HL-60 (cell line): ENCODE measurements at regions not wholly inside any gene's neighbourhood (a gene's known extent, or its start where the extent isn't known, plus 50 kb on each side); places are given as distances from the start of the nearest gene placed in this dataset.
"Not testable (repeated sequence)": the region's sequence is repeated elsewhere in the genome, so short reads cannot be mapped to it uniquely, and the experiment has no call there.

Experiments
- DNase-seq, 2 experiments: peaks; one replicate each; pipeline ENCODE4 v3.0.0-alpha.2; 2010 to 2020; ENCODE audit warnings: low read depth in 1 of 2, low spot score in 1 of 2
- H3K27ac ChIP-seq: fragments of 250-450 bp; sonication (Bioruptor Pico); replicated peaks from 2 replicates; pipeline ENCODE4 v1.5.1; 2020; ENCODE audit warnings: mild to moderate bottlenecking, moderate library complexity
- H3K27me3 ChIP-seq: fragments of 250-450 bp; sonication (Bioruptor Pico); 2 replicates; pipeline ENCODE4 v1.5.1; 2021; ENCODE audit warnings: mild to moderate bottlenecking, moderate library complexity; ENCODE audit not compliant: insufficient read depth, poor library complexity, severe bottlenecking
- H3K4me3 ChIP-seq: replicated peaks from 2 replicates; pipeline ENCODE4 v1.5.1; 2011; ENCODE audit warnings: mild to moderate bottlenecking, control low read depth, low read length; ENCODE audit not compliant: insufficient read depth
- CTCF ChIP-seq: IDR thresholded peaks from one replicate; pipeline ENCODE4 v1.5.1; 2011; ENCODE audit warnings: low read length, control low read depth, inconsistent platforms; ENCODE audit not compliant: insufficient read depth
- GABPA ChIP-seq: IDR thresholded peaks from 2 replicates; pipeline ENCODE4 v1.6.1; 2012; ENCODE audit warnings: low read depth
- POLR2AphosphoS5 ChIP-seq: IDR thresholded peaks from 2 replicates; pipeline ENCODE4 v1.6.1; 2012; ENCODE audit warnings: low read depth
- REST ChIP-seq: IDR thresholded peaks from 2 replicates; pipeline ENCODE4 v1.6.1; 2012; ENCODE audit warnings: low read depth; ENCODE audit not compliant: insufficient replicate concordance
- SPI1 ChIP-seq: IDR thresholded peaks from 2 replicates; pipeline ENCODE4 v1.6.1; 2012; ENCODE audit warnings: low read depth, mild to moderate bottlenecking, borderline replicate concordance

- no peak overlapping the region for H3K4me3 ChIP-seq
- no peak overlapping the region for H3K27ac ChIP-seq
- no peaks in the 10 kb centered on the region for H3K27me3 ChIP-seq
- no peak for DNase-seq
- no peak for TF ChIP-seq GABPA
Measured at GRCh38 chr1:113307771-113308445, 82.4 kb upstream of the MAGI3 start.

GRCh38 chr1:113312651-113313050 lies 77.7 kb upstream of the MAGI3 start:
- DNase-seq, H3K4me3 ChIP-seq, H3K27ac ChIP-seq: not testable (repeated sequence)

DNA sequence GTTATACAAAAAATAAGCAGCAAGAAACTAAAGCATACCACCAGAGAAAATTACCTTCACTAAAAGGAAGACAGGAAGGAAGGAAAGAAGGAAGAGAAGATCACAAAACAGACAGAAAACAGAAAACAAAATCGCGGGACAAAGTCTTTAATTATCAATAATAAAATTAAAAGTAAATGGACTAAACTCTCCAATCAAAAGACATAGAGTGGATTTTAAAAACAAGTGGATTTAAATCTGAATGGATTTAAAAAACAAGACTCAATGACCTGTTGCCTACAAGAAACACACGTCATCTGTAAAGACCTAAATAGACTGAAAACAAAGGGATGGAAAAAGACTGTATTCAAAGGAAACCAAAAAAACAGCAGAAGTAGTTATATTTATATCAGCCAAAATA lies 75.7 kb upstream of the MAGI3 start:
- Histone ChIP-seq H3K27me3 (no peaks in the 10 kb centered on the region), H3K4me3 (no peak overlapping the region), H3K27ac (no peak overlapping the region)
- TF ChIP-seq CTCF (no peak), GABPA (no peak), REST (no peak), POLR2AphosphoS5 (no peak), SPI1 (no peak)
- DNase-seq = no peak

More at GRCh38 chr1:113312651-113313050, 77.7 kb upstream of the MAGI3 start:
- H3K27me3 ChIP-seq = not testable (repeated sequence)

GRCh38 chr1:113320272-113320671 lies 70.0 kb upstream of the MAGI3 start:
- no peak for TF ChIP-seq REST
- TF ChIP-seq GABPA = no peak
- no peak for TF ChIP-seq POLR2AphosphoS5
- no peak for TF ChIP-seq CTCF
- no peak for TF ChIP-seq SPI1
- no peak for DNase-seq
- Histone ChIP-seq H3K4me3 (no peak overlapping the region), H3K27me3 (no peaks in the 10 kb centered on the region), H3K27ac (no peak overlapping the region)

DNA sequence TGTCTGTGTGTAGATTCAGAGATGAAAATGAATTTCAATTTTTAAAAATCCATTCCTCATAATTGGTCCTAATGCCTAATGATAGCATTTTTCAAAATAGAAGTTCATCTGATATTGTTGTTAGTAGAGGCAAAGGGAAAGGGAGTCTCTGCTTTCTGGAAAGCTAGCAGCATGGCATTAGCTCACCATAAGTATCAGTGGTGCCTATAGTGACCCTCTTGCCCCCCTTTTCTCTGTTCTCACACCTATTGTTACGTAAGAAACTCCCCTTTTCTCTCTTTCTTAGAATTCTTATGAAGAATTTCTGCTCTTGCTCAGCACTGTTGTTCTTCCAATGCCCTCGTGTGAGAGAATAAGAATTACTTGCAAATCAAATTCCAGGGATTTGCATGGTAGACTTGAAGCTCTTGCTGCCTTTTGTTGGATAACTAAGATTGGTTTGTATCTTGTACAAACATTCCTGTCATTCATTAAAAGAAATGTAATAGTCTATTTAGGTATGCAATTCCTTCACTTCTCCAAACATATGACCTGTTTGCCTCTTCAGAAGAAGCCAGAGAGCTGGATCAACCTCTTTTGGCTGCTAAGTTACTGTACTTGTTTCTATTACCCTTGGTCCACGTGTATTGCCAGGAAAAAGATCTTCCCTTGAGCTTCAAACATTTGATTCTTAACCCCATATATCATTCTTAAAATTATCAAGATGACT lies 69.2 kb upstream of the MAGI3 start:
- Histone ChIP-seq H3K4me3 (no peak overlapping the region), H3K27me3 (no peaks in the 10 kb centered on the region), H3K27ac (no peak overlapping the region)
- TF ChIP-seq REST (no peak), SPI1 (no peak), GABPA (no peak), POLR2AphosphoS5 (no peak), CTCF (no peak)
- DNase-seq = no peak
